GM18508 (cell line): ENCODE measurements at regions not wholly inside any gene's neighbourhood (a gene's known extent, or its start where the extent isn't known, plus 50 kb on each side); places are given as distances from the start of the nearest gene placed in this dataset.

Experiments used
- ATAC-seq: cut with Tn5 transposase; IDR thresholded peaks from one replicate; pipeline ENCODE4 v1.9.1; 2021; ENCODE audit warnings: moderate number of reproducible peaks; ENCODE audit not compliant: insufficient read depth, unreplicated experiment

- no peak for ATAC-seq
These were observed 51.6 kb upstream of the SRP54 start for GRCh38 chr14:34931206-34931605.

DNA sequence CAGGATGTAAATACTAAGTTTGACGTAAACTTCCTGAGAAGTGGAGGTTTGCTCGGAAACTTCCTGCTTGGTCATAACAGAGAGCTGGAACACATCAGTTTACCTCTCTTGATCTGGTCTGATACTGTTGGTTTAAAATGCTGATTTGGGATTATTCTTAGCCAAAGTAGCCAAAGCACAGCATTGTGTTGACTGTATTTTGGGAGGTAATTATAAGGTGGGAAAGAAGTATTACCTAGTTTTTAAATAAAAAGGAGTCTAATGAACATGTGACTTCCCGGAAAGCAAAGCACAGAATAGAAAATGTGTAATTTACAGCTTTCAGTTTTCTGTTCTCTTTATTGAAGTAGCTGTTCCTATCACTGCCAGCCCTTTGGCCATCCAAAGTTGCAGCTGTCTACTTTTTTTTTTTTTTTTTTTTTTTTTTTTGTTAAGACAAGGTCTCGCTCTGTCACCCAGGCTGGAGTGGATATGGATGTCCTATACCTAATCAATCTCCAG is 52.2 kb upstream of the SRP54 start:
- peak; percentile 44 for ATAC-seq

GRCh38 chr14:34926552-34926951 is 51.4 kb upstream of the BAZ1A start:
- ATAC-seq, result no peak
